ENCODE measurements at regions not wholly inside any gene's neighbourhood (a gene's known extent, or its start where the extent isn't known, plus 50 kb on each side); places are given as distances from the start of the nearest gene placed in this dataset.

DNA sequence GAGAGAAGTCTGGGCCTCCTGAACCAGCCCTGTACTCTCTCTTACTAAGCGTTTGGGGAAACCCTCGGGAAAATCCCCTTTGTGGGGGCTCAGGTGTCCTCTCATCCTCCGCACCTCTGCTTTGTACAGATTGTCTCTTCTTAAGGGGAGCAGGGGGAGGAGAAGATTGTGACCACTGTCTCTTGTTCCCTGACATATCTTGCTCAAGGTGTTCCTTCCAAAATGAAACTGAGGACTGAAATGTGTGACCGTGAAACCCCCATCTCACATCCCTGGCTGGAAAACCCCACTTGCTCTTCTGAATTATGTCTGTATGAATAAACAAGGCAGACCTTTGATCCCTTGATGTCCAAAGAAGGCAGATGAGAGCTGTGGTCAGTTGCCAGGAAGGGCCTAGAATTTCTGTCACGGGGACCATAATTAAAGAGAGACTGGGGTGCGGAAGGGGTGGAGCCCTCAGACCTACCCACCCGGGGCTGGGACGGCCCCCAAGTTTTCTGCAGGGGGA, 369.8 kb downstream of the AACS start:
- TF ChIP-seq, protein P1, sequence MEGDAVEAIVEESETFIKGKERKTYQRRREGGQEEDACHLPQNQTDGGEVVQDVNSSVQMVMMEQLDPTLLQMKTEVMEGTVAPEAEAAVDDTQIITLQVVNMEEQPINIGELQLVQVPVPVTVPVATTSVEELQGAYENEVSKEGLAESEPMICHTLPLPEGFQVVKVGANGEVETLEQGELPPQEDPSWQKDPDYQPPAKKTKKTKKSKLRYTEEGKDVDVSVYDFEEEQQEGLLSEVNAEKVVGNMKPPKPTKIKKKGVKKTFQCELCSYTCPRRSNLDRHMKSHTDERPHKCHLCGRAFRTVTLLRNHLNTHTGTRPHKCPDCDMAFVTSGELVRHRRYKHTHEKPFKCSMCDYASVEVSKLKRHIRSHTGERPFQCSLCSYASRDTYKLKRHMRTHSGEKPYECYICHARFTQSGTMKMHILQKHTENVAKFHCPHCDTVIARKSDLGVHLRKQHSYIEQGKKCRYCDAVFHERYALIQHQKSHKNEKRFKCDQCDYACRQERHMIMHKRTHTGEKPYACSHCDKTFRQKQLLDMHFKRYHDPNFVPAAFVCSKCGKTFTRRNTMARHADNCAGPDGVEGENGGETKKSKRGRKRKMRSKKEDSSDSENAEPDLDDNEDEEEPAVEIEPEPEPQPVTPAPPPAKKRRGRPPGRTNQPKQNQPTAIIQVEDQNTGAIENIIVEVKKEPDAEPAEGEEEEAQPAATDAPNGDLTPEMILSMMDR (IDR thresholded peaks at IDR 0.05; ENCODE audit: low read length), result no peak
- no peak for TF ChIP-seq EZH2 (IDR thresholded peaks at IDR 0.05; ENCODE audit: borderline replicate concordance, low read length)
- Histone ChIP-seq H3K4me2 (ENCODE audit: low read length) (no peak overlapping the region), H3K27ac (ENCODE audit: low read depth, low read length, poor library complexity, severe bottlenecking) (no peak overlapping the region), H3K36me3 (ENCODE audit: insufficient read depth, low read length) (no peaks in the 10 kb centered on the region), H3K9me3 (ENCODE audit: low read length) (no peaks in the 10 kb centered on the region), H3K4me1 (ENCODE audit: insufficient read depth, low read length, severe bottlenecking) (no peaks in the 10 kb centered on the region), H3K4me3 (ENCODE audit: low read depth, low read length, poor library complexity, severe bottlenecking) (no peak overlapping the region), H3K9ac (ENCODE audit: low read length) (no peak overlapping the region), H3K27me3 (ENCODE audit: insufficient read depth, low read length) (peaks cover 5% of the 10 kb centered on the region; the same call in 1 of the 2 replicates), H2AFZ (ENCODE audit: low read length) (no peak overlapping the region), H3K9me2 (ENCODE audit: low read depth, low read length) (no peaks in the 10 kb centered on the region), H3K79me2 (ENCODE audit: insufficient read depth, low read length) (no peaks in the 10 kb centered on the region), H4K20me1 (ENCODE audit: insufficient read depth, low read length) (no peaks in the 10 kb centered on the region), H3F3A (ENCODE audit: insufficient read depth, low read length) (no peaks in the 10 kb centered on the region)

DNA sequence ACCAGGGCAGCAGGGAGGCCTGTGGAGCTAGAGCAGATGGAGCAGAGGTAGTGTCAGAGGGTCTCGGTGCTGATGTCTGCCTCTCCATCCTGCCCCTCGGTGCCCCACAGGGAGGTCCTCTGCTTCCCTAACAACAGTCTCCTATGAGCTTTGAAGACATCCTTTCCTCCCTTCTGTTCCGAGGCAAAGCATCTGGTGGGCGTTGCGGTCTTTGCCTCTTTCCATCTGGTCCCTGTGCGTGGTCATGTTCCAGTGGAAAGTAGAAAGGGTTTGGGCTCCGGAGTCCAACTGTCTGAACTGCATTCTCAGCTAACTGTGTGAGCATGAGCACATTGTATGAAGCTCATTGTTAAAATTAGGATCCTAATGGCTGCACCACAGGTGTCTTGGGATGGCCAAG, 370.6 kb downstream of the AACS start:
- no peak overlapping the region for H3K9ac ChIP-seq (ENCODE audit: low read length)
- H3K36me3 ChIP-seq (ENCODE audit: insufficient read depth, low read length), result no peaks in the 10 kb centered on the region
- no peaks in the 10 kb centered on the region for H3K9me2 ChIP-seq (ENCODE audit: low read depth, low read length)
- H3K79me2 ChIP-seq (ENCODE audit: insufficient read depth, low read length), result no peaks in the 10 kb centered on the region
- no peak overlapping the region for H3K4me3 ChIP-seq (ENCODE audit: low read depth, low read length, poor library complexity, severe bottlenecking)
- H3K4me2 ChIP-seq (ENCODE audit: low read length), result no peak overlapping the region
- no peaks in the 10 kb centered on the region for H4K20me1 ChIP-seq (ENCODE audit: insufficient read depth, low read length)
- H3F3A ChIP-seq (ENCODE audit: insufficient read depth, low read length), result no peaks in the 10 kb centered on the region
- no peaks in the 10 kb centered on the region for H3K4me1 ChIP-seq (ENCODE audit: insufficient read depth, low read length, severe bottlenecking)
- H3K27me3 ChIP-seq (ENCODE audit: insufficient read depth, low read length), result peaks cover 5% of the 10 kb centered on the region; the same call in 1 of the 2 replicates
- TF ChIP-seq, protein P1 (IDR thresholded peaks at IDR 0.05; ENCODE audit: low read length), result no peak
- no peak for TF ChIP-seq EZH2 (IDR thresholded peaks at IDR 0.05; ENCODE audit: borderline replicate concordance, low read length)
- no peak overlapping the region for H2AFZ ChIP-seq (ENCODE audit: low read length)
- no peak overlapping the region for H3K27ac ChIP-seq (ENCODE audit: low read depth, low read length, poor library complexity, severe bottlenecking)
- H3K9me3 ChIP-seq (ENCODE audit: low read length), result no peaks in the 10 kb centered on the region

GRCh38 chr12:125436686-125437085, 371.5 kb downstream of the AACS start:
- peaks cover 5% of the 10 kb centered on the region; the same call in 1 of the 2 replicates for H3K27me3 ChIP-seq (ENCODE audit: insufficient read depth, low read length)
- no peak overlapping the region for H3K4me3 ChIP-seq (ENCODE audit: low read depth, low read length, poor library complexity, severe bottlenecking)
- no peaks in the 10 kb centered on the region for H4K20me1 ChIP-seq (ENCODE audit: insufficient read depth, low read length)
- H3K9me2 ChIP-seq (ENCODE audit: low read depth, low read length), result no peaks in the 10 kb centered on the region
- no peaks in the 10 kb centered on the region for H3K9me3 ChIP-seq (ENCODE audit: low read length)
- H3K27ac ChIP-seq (ENCODE audit: low read depth, low read length, poor library complexity, severe bottlenecking), result no peak overlapping the region
- no peaks in the 10 kb centered on the region for H3K79me2 ChIP-seq (ENCODE audit: insufficient read depth, low read length)
- no peak overlapping the region for H3K9ac ChIP-seq (ENCODE audit: low read length)
- no peaks in the 10 kb centered on the region for H3K36me3 ChIP-seq (ENCODE audit: insufficient read depth, low read length)
- H3K4me1 ChIP-seq (ENCODE audit: insufficient read depth, low read length, severe bottlenecking), result no peaks in the 10 kb centered on the region
- TF ChIP-seq, protein P1 (IDR thresholded peaks at IDR 0.05; ENCODE audit: low read length), result no peak
- no peak for TF ChIP-seq EZH2 (IDR thresholded peaks at IDR 0.05; ENCODE audit: borderline replicate concordance, low read length)
- no peak overlapping the region for H2AFZ ChIP-seq (ENCODE audit: low read length)
- no peaks in the 10 kb centered on the region for H3F3A ChIP-seq (ENCODE audit: insufficient read depth, low read length)
- no peak overlapping the region for H3K4me2 ChIP-seq (ENCODE audit: low read length)
